SK-N-SH (cell line): ENCODE measurements at regions not wholly inside any gene's neighbourhood (a gene's known extent, or its start where the extent isn't known, plus 50 kb on each side); places are given as distances from the start of the nearest gene placed in this dataset.

Experiments
- CTCF ChIA-PET: fragments of 300-600, 350-600 bp; formaldehyde crosslinking; extraction: SDS; loops from one replicate; lab custom pipeline; 2021; lab: Yijun Ruan, JAX
- POLR2A ChIA-PET: fragments of 350-600 bp; sonication (Branson Sonifier 250); formaldehyde crosslinking; extraction: SDS; loops from one replicate; lab custom pipeline; 2020; ENCODE audit warnings: antibody characterized with exemption, inconsistent platforms; lab: Yijun Ruan, JAX
- DNase-seq: peaks from one replicate; pipeline ENCODE4 v3.0.0; 2012
- H2AFZ ChIP-seq: fragments of 200-600 bp; sonication (generic); 2 replicates; pipeline ENCODE4 v1.8.1; 2016; ENCODE audit warnings: antibody characterized with exemption, mild to moderate bottlenecking, low read depth
- H3F3A ChIP-seq: fragments of 200-600 bp; sonication (generic); replicated peaks from 2 replicates; pipeline ENCODE3; 2016; ENCODE audit warnings: antibody characterized with exemption, mild to moderate bottlenecking; ENCODE audit not compliant: insufficient read depth
- H3K27ac ChIP-seq, 2 experiments: fragments of 200-500 bp in 1 of 2; fragments of 200-600 bp in 1 of 2; sonication (Bioruptor generic) in 1 of 2; sonication (generic), shearing (Covaris generic) in 1 of 2; 2 replicates each; pipeline versions ENCODE4 v1.5.1 to v1.6.1; 2014 to 2016; ENCODE audit warnings: low read depth in 2 of 2, inconsistent platforms in 1 of 2, low read length in 1 of 2, mild to moderate bottlenecking in 1 of 2, mixed read lengths in 1 of 2
- H3K27me3 ChIP-seq: fragments of 200-600 bp; sonication (generic), shearing (Covaris generic); 2 replicates; pipeline ENCODE4 v1.6.1; 2016; ENCODE audit warnings: mixed run types; ENCODE audit not compliant: insufficient read depth
- H3K36me3 ChIP-seq, 2 experiments: fragments of 200-500 bp in 1 of 2; fragments of 200-600 bp in 1 of 2; sonication (Bioruptor generic) in 1 of 2; sonication (generic) in 1 of 2; replicated peaks in 1 of 2; 2 replicates each; pipeline versions ENCODE3 to v1.5.1; 2014 to 2016; ENCODE audit warnings: low read length in 1 of 2, mild to moderate bottlenecking in 1 of 2; ENCODE audit not compliant: insufficient read depth in 2 of 2, control insufficient read depth in 1 of 2
- H3K4me1 ChIP-seq, 2 experiments: fragments of 200-500 bp in 1 of 2; fragments of 200-600 bp in 1 of 2; sonication (Bioruptor generic) in 1 of 2; sonication (generic), shearing (Covaris generic) in 1 of 2; 2 replicates each; pipeline versions ENCODE4 v1.5.1 to v1.6.1; 2014 to 2016; ENCODE audit warnings: low read depth in 1 of 2, low read length in 1 of 2, mixed run types in 1 of 2; ENCODE audit not compliant: insufficient read depth in 2 of 2, control insufficient read depth in 1 of 2
- H3K4me2 ChIP-seq: fragments of 200-600 bp; sonication (generic), shearing (Covaris generic); 2 replicates; pipeline ENCODE4 v1.6.1; 2017; ENCODE audit warnings: mixed run types
- H3K4me3 ChIP-seq, 2 experiments: fragments of 200-500 bp in 1 of 2; fragments of 200-600 bp in 1 of 2; sonication (Bioruptor generic) in 1 of 2; sonication (generic), shearing (Covaris generic) in 1 of 2; 2 replicates each; pipeline versions ENCODE4 v1.5.1 to v1.8.1; 2014 to 2016; ENCODE audit warnings: low read depth in 2 of 2, inconsistent platforms in 1 of 2, low read length in 1 of 2, mild to moderate bottlenecking in 1 of 2, mixed read lengths in 1 of 2, moderate library complexity in 1 of 2
- H3K79me2 ChIP-seq: fragments of 200-600 bp; sonication (generic); 2 replicates; pipeline ENCODE4 v1.8.1; 2017; ENCODE audit warnings: mild to moderate bottlenecking; ENCODE audit not compliant: insufficient read depth
- H3K9ac ChIP-seq: fragments of 200-600 bp; sonication (generic); 2 replicates; pipeline ENCODE4 v1.6.1; 2017; ENCODE audit warnings: mixed run types
- H3K9me2 ChIP-seq: fragments of 200-600 bp; sonication (generic); 2 replicates; pipeline ENCODE4 v1.6.1; 2017; ENCODE audit warnings: mixed run types
- H3K9me3 ChIP-seq: fragments of 200-600 bp; sonication (generic); 2 replicates; pipeline ENCODE4 v1.6.1; 2017; ENCODE audit warnings: mixed run types, mild to moderate bottlenecking, moderate library complexity
- H4K20me1 ChIP-seq: fragments of 200-600 bp; sonication (generic); 2 replicates; pipeline ENCODE4 v1.6.1; 2017; ENCODE audit warnings: mild to moderate bottlenecking, mixed run types; ENCODE audit not compliant: insufficient read depth
- CHD2 ChIP-seq: fragments of 150-350 bp; IDR thresholded peaks from 2 replicates; pipeline ENCODE4 v1.6.1; 2018; ENCODE audit warnings: low read length; ENCODE audit not compliant: partially characterized antibody
- EZH2phosphoT487 ChIP-seq: fragments of 200-600 bp; sonication (generic); IDR thresholded peaks from 2 replicates; pipeline ENCODE4 v1.6.1; 2017; ENCODE audit warnings: low read depth, mixed run types, mild to moderate bottlenecking, antibody characterized with exemption, moderate library complexity, borderline replicate concordance
- MXI1 ChIP-seq: IDR thresholded peaks from 2 replicates; pipeline ENCODE4 v1.6.1; 2012; ENCODE audit warnings: mild to moderate bottlenecking, low read depth, low read length, improper control_type of control experiment
- POLR2AphosphoS5 ChIP-seq: IDR thresholded peaks from 2 replicates; pipeline ENCODE4 v1.6.1; 2012; ENCODE audit warnings: low read depth, low read length
- RAD21 ChIP-seq: IDR thresholded peaks from 2 replicates; pipeline ENCODE4 v1.6.1; 2012; ENCODE audit warnings: mild to moderate bottlenecking, low read length
- RCOR1 ChIP-seq: fragments of 150-350 bp; IDR thresholded peaks from 2 replicates; pipeline ENCODE4 v1.6.1; 2017; ENCODE audit warnings: antibody characterized with exemption, low read length
- TCF12 ChIP-seq: IDR thresholded peaks from 2 replicates; pipeline ENCODE4 v1.4.0; 2012
- TEAD4 ChIP-seq: IDR thresholded peaks from 2 replicates; pipeline ENCODE4 v1.4.0; 2012; ENCODE audit warnings: mild to moderate bottlenecking, borderline replicate concordance; ENCODE audit not compliant: insufficient read depth
- YY1 ChIP-seq: IDR thresholded peaks from 2 replicates; pipeline ENCODE4 v1.4.0; 2012; ENCODE audit warnings: low read depth, mild to moderate bottlenecking
- WGBS: methylation state at CpG from one replicate; pipeline ENCODE4 v1.1.6; 2017; ENCODE audit warnings: low lambda C conversion rate; 5-methylcytosine and 5-hydroxymethylcytosine counted together
- TF ChIP-seq, protein P1 (sequence below): IDR thresholded peaks from 2 replicates; pipeline ENCODE4 v1.4.0; 2012; ENCODE audit warnings: low read depth
- TF ChIP-seq, protein P2 (sequence below): IDR thresholded peaks from 2 replicates; pipeline ENCODE4 v1.4.0; 2012; ENCODE audit warnings: low read depth, borderline replicate concordance
- TF ChIP-seq, protein P3 (sequence below): fragments of 150-350 bp; IDR thresholded peaks from 2 replicates; pipeline ENCODE4 v1.6.1; 2017; ENCODE audit warnings: antibody characterized with exemption, low read length, low read depth, borderline replicate concordance
- TF ChIP-seq, protein P4 (sequence below): fragments of 200-600 bp; sonication (generic); IDR thresholded peaks from 2 replicates; pipeline ENCODE4 v1.6.1; 2017; ENCODE audit warnings: antibody characterized with exemption, mild to moderate bottlenecking, moderate library complexity

DNA sequence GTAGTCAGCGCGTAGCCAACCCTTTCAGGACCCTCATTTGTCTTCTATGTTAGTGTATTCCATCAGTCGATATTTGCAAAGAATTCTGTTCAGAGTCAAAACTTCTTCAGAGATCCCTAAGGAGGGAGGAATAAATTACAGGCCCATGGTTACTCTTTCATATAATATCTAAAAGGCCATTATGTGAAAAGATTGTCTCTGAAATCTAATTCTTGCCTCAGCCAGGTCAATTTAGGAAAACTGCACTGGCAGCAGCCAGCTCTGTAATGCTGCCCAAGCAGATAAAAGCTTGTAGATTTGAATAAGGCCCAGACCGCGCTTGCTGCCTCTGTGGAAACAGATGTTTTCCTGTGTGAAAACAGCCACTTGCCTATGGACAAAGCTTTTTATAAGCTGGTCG lies 379.8 kb downstream of the CNTNAP4 start (continued):
- TF ChIP-seq, protein P1, sequence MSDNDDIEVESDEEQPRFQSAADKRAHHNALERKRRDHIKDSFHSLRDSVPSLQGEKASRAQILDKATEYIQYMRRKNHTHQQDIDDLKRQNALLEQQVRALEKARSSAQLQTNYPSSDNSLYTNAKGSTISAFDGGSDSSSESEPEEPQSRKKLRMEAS: no peak
- no peak for TF ChIP-seq MXI1
- TF ChIP-seq RCOR1: peak; percentile 87
- TF ChIP-seq EZH2phosphoT487: no peak
- no peak for TF ChIP-seq POLR2AphosphoS5
- TF ChIP-seq, protein P2, sequence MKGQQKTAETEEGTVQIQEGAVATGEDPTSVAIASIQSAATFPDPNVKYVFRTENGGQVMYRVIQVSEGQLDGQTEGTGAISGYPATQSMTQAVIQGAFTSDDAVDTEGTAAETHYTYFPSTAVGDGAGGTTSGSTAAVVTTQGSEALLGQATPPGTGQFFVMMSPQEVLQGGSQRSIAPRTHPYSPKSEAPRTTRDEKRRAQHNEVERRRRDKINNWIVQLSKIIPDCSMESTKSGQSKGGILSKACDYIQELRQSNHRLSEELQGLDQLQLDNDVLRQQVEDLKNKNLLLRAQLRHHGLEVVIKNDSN: no peak
- TF ChIP-seq CHD2: peak; percentile 69
- no peak for TF ChIP-seq YY1
- 0 out of 2 replicates have a peak, but pooled peaks have one; percentile 22 for TF ChIP-seq TCF12
- TF ChIP-seq TEAD4: no peak

DNA sequence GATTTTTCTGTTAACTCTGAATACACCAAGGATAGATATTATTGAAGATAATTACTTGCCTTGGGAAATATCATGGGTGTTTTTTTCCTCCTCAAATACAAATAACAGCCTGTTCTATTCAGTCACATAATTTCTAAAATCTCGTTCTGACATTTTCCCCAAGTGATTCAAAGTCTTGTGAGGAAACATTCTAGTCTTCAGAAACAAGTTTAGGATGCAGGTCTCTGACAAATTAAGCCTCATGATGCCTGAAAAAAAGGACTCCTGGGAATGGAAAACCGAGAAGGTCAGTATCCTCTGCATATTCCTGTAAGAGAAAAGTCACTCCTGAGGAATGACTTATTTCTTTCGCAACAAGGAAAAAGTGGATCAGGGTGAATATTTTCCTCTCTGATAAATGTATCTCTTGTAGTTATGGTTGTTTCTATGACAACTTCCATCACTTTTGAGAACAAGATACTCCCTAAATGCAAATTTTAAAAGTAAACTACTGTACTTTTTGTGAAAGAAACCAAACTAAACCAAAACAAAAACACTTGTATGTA lies 384.6 kb downstream of the CNTNAP4 start:
- CTCF ChIA-PET: no interaction called here
- H3K27ac ChIP-seq: no peak overlapping the region
- H3K4me3 ChIP-seq: no peak overlapping the region
- H4K20me1 ChIP-seq: no peaks in the 10 kb centered on the region
- H3K9me2 ChIP-seq: no peaks in the 10 kb centered on the region
- POLR2A ChIA-PET: no interaction called here
- peaks cover 0 to 8% of the 10 kb centered on the region in 2 experiments; a peak in 2 of 4 replicates for H3K4me1 ChIP-seq
- H3F3A ChIP-seq: no peaks in the 10 kb centered on the region
- no peak overlapping the region for H3K4me2 ChIP-seq
- no peak overlapping the region for H3K9ac ChIP-seq
- H2AFZ ChIP-seq: no peak overlapping the region
- no peaks in the 10 kb centered on the region for H3K36me3 ChIP-seq
- H3K9me3 ChIP-seq: no peaks in the 10 kb centered on the region
- DNase-seq: no peak
- H3K79me2 ChIP-seq: no peaks in the 10 kb centered on the region
- 37% methylated on average over 3 of the region's 3 CpGs for WGBS
- H3K27me3 ChIP-seq: no peaks in the 10 kb centered on the region
- no peak for TF ChIP-seq CHD2

DNA sequence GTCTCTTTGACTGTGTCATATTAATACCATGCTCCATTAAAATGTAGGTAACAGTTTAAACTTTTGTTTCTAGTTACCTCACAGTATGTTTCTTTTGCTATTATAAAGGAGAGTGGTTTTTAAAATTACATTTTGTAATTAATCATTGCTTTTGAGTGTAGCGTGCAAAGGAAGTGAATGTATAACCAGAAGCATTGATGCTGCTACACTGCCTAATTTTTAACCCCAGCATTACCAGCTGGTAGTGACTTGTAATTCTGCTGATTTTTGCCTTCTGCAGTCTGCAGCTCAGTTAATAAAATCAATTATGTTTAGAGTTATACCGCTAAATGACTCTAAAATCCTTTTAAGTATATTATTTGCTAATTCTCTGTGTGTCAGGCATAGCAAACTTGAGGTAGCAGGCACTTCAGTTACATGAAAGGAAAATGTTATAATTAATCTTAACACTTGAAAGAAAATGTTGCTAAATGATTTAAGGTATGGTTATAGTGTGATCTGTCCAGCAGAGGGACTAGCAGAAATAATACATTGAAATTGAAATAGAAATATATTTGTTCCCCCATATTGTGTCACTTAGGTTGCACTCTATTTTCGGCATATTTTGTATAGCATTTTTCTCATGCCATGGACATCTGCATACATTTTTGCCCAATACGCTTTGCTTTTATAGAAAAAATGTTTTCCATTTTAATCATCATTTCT lies 388.5 kb downstream of the CNTNAP4 start:
- H3K27ac ChIP-seq: no peak overlapping the region
- ChIA-PET CTCF (interaction anchor here (0.7 to 2.9 kb wide), 8 partner anchors 9 to 695 kb away, joined by 3 to 16 read pairs (median 4); no protein-coding TSS in a partner anchor), POLR2A (no interaction called here)
- no peaks in the 10 kb centered on the region for H3F3A ChIP-seq
- no peak overlapping the region for H3K4me2 ChIP-seq
- no peak for DNase-seq
- WGBS: 39% methylated on average over 4 of the region's 4 CpGs
- H3K4me3 ChIP-seq: no peak overlapping the region
- H3K4me1 ChIP-seq: no peaks in the 10 kb centered on the region; a peak in 2 of 4 replicates
- no peak overlapping the region for H3K9ac ChIP-seq
- no peak overlapping the region for H2AFZ ChIP-seq
- H3K9me2 ChIP-seq: no peaks in the 10 kb centered on the region
- no peaks in the 10 kb centered on the region for H3K79me2 ChIP-seq
- no peaks in the 10 kb centered on the region for H3K36me3 ChIP-seq
- TF ChIP-seq, protein P3, sequence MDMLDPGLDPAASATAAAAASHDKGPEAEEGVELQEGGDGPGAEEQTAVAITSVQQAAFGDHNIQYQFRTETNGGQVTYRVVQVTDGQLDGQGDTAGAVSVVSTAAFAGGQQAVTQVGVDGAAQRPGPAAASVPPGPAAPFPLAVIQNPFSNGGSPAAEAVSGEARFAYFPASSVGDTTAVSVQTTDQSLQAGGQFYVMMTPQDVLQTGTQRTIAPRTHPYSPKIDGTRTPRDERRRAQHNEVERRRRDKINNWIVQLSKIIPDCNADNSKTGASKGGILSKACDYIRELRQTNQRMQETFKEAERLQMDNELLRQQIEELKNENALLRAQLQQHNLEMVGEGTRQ: no peak
- TF ChIP-seq, protein P4, sequence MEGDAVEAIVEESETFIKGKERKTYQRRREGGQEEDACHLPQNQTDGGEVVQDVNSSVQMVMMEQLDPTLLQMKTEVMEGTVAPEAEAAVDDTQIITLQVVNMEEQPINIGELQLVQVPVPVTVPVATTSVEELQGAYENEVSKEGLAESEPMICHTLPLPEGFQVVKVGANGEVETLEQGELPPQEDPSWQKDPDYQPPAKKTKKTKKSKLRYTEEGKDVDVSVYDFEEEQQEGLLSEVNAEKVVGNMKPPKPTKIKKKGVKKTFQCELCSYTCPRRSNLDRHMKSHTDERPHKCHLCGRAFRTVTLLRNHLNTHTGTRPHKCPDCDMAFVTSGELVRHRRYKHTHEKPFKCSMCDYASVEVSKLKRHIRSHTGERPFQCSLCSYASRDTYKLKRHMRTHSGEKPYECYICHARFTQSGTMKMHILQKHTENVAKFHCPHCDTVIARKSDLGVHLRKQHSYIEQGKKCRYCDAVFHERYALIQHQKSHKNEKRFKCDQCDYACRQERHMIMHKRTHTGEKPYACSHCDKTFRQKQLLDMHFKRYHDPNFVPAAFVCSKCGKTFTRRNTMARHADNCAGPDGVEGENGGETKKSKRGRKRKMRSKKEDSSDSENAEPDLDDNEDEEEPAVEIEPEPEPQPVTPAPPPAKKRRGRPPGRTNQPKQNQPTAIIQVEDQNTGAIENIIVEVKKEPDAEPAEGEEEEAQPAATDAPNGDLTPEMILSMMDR: peak; percentile 33; the same call in 1 of the 2 replicates
- 0 out of 2 replicates have a peak, but pooled peaks have one; percentile 6 for TF ChIP-seq RAD21
- TF ChIP-seq, all 33 proteins: peak for 2
- H4K20me1 ChIP-seq: no peaks in the 10 kb centered on the region
- no peaks in the 10 kb centered on the region for H3K27me3 ChIP-seq
- H3K9me3 ChIP-seq: no peaks in the 10 kb centered on the region
